PC-3 (cell line): ENCODE measurements at regions not wholly inside any gene's neighbourhood (a gene's known extent, or its start where the extent isn't known, plus 50 kb on each side); places are given as distances from the start of the nearest gene placed in this dataset.
A peak's percentile ranks its signal among the peaks of the same experiment; 100 is the strongest.

Experiments used
- ATAC-seq: fragments of 200-7000 bp; cut with Tn5 transposase; 2 replicates; pipeline ENCODE4 v1.9.1; 2020; ENCODE audit warnings: mild to moderate bottlenecking, moderate library complexity
- BruUV-seq: library from RNA; stranded (reverse); fragments of 400-500 nt; replicated peaks from 2 replicates; lab custom pipeline; 2021; lab: Mats Ljungman, UMichigan
- CTCF ChIA-PET: fragments of 300-600 bp; sonication (Branson Sonifier 250); formaldehyde crosslinking; loops from one replicate; lab custom pipeline; 2022; ENCODE audit warnings: antibody characterized with exemption; lab: Charles Lee
- POLR2A ChIA-PET: fragments of 300-600 bp; sonication (Branson Sonifier 250); formaldehyde crosslinking; loops from one replicate; lab custom pipeline; 2022; ENCODE audit warnings: antibody characterized with exemption; ENCODE audit not compliant: unreplicated experiment; lab: Charles Lee
- DNase-seq: peaks from one replicate; pipeline ENCODE4 v3.0.0-alpha.2; 2015
- H2AFZ ChIP-seq: fragments of 300-600 bp; sonication (generic); 2 replicates; pipeline ENCODE4 v1.6.0; 2016; ENCODE audit warnings: antibody characterized with exemption, low read length
- H3F3A ChIP-seq: fragments of 300-600 bp; sonication (generic); one replicate; pipeline ENCODE4 v1.6.0; 2017; ENCODE audit warnings: antibody characterized with exemption, low read length, control low read depth, mild to moderate bottlenecking; ENCODE audit not compliant: unreplicated experiment
- H3K27ac ChIP-seq: fragments of 300-600 bp; sonication (generic); 2 replicates; pipeline ENCODE4 v1.5.1; 2016; ENCODE audit warnings: mild to moderate bottlenecking, low read length
- H3K27me3 ChIP-seq: fragments of 300-600 bp; sonication (generic); 2 replicates; pipeline ENCODE4 v1.6.1; 2016; ENCODE audit warnings: low read length, mixed read lengths
- H3K36me3 ChIP-seq: fragments of 300-600 bp; sonication (generic); 2 replicates; pipeline ENCODE4 v1.6.1; 2016; ENCODE audit warnings: low read depth, mixed run types, low read length, mixed read lengths
- H3K4me1 ChIP-seq: fragments of 300-600 bp; sonication (generic); 2 replicates; pipeline ENCODE4 v1.5.1; 2016; ENCODE audit warnings: low read length; ENCODE audit not compliant: insufficient read depth
- H3K4me2 ChIP-seq: fragments of 300-600 bp; sonication (generic); 2 replicates; pipeline ENCODE4 v1.6.0; 2016; ENCODE audit warnings: low read length
- H3K4me3 ChIP-seq: fragments of 300-600 bp; sonication (generic); 2 replicates; pipeline ENCODE4 v1.5.1; 2016; ENCODE audit warnings: mild to moderate bottlenecking, low read length, mixed read lengths
- H3K79me2 ChIP-seq: fragments of 300-600 bp; sonication (generic); 2 replicates; pipeline ENCODE4 v1.6.1; 2017; ENCODE audit warnings: low read length, mixed read lengths
- H3K9ac ChIP-seq: fragments of 300-600 bp; sonication (generic); 2 replicates; pipeline ENCODE4 v1.6.0; 2016; ENCODE audit warnings: mild to moderate bottlenecking, low read length
- H3K9me2 ChIP-seq: fragments of 300-600 bp; sonication (generic); replicated peaks from 2 replicates; pipeline ENCODE4 v1.6.1; 2016; ENCODE audit warnings: mixed run types, low read length, mixed read lengths
- H3K9me3 ChIP-seq: fragments of 300-600 bp; sonication (generic); 2 replicates; pipeline ENCODE4 v1.6.1; 2016; ENCODE audit warnings: low read length, mixed read lengths
- H4K20me1 ChIP-seq: fragments of 300-600 bp; sonication (generic); 2 replicates; pipeline ENCODE4 v1.6.1; 2016; ENCODE audit warnings: low read length, mixed read lengths
- EZH2 ChIP-seq: fragments of 300-600 bp; sonication (generic); IDR thresholded peaks from one replicate; pipeline ENCODE4 v1.6.1; 2017; ENCODE audit warnings: antibody characterized with exemption, mild to moderate bottlenecking, low read length; ENCODE audit not compliant: unreplicated experiment
- EZH2phosphoT487 ChIP-seq: fragments of 300-600 bp; sonication (generic); IDR thresholded peaks from 2 replicates; pipeline ENCODE4 v1.6.1; 2018; ENCODE audit warnings: mild to moderate bottlenecking, antibody characterized with exemption, low read length, borderline replicate concordance
- intact Hi-C: fragments of 100-400 bp; cut with micrococcal nuclease; formaldehyde crosslinking; loops from 2 replicates; pipeline ENCODE4 v1.9.0; 2023
- TF ChIP-seq, protein P1 (sequence below): fragments of 300-600 bp; sonication (generic); conservative IDR thresholded peaks from 2 replicates; pipeline ENCODE4 v1.5.1; 2017; ENCODE audit warnings: antibody characterized with exemption, low read depth, mild to moderate bottlenecking, low read length

DNA sequence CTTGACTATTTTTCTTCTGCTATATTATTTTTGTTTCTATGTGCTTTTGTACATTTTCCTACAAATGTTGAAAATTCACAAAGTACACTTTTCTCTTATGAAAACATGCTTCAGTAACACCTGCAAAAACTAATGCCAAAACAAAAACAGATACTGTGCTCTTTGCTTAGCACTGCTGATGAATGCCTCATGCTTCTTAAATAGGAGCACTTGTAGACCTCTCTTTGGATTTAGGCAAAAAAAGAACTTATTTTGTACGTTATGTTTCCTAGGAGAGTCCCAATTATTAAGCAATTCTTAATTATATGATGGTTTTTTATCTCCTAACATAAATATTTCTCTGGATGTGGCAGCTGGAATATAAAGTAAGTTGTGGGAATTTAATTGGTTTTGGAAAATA is 285.0 kb upstream of the ARSJ start:
- Histone ChIP-seq H3K9ac (no peak overlapping the region), H3K27ac (peak overlapping the region; percentile 10), H3K36me3 (no peaks in the 10 kb centered on the region), H3K79me2 (no peaks in the 10 kb centered on the region), H2AFZ (no peak overlapping the region), H3K4me3 (no peak overlapping the region), H4K20me1 (no peaks in the 10 kb centered on the region), H3K4me2 (no peak overlapping the region), H3K9me2 (no peaks in the 10 kb centered on the region), H3F3A (no peaks in the 10 kb centered on the region), H3K4me1 (peaks cover 18% of the 10 kb centered on the region), H3K27me3 (no peaks in the 10 kb centered on the region), H3K9me3 (no peaks in the 10 kb centered on the region)
- CTCF ChIA-PET = no interaction called here
- intact Hi-C loops = loop anchor here (1.0 kb wide), 1 partner anchor 8 kb away; no protein-coding TSS in a partner anchor
- no TSS peak for BruUV-seq
- POLR2A ChIA-PET = no interaction called here
- ATAC-seq = peak; percentile 27; the same call in 1 of the 2 replicates
- DNase-seq = no peak
- TF ChIP-seq EZH2 = no peak

DNA sequence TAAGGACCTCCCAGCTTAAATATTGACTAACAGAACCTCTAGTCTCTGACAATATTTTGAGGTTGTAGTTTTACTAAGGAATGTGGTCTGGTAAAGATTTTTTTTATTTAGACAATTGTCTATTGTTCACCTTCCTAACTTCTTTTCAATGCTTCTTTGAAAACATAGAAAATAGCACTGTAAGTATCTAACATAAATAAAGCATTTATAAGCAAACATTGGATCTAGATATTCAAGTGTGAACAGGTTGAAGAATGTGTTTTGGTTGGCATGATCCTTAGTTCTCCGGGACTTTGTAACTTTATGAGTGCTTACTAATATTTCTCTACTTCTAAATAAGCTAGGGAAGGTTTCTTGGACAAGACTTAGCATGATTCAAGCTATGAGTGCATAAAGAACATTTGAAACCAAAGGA is 285.4 kb upstream of the ARSJ start:
- no peaks in the 10 kb centered on the region for H4K20me1 ChIP-seq
- TF ChIP-seq, protein P1, sequence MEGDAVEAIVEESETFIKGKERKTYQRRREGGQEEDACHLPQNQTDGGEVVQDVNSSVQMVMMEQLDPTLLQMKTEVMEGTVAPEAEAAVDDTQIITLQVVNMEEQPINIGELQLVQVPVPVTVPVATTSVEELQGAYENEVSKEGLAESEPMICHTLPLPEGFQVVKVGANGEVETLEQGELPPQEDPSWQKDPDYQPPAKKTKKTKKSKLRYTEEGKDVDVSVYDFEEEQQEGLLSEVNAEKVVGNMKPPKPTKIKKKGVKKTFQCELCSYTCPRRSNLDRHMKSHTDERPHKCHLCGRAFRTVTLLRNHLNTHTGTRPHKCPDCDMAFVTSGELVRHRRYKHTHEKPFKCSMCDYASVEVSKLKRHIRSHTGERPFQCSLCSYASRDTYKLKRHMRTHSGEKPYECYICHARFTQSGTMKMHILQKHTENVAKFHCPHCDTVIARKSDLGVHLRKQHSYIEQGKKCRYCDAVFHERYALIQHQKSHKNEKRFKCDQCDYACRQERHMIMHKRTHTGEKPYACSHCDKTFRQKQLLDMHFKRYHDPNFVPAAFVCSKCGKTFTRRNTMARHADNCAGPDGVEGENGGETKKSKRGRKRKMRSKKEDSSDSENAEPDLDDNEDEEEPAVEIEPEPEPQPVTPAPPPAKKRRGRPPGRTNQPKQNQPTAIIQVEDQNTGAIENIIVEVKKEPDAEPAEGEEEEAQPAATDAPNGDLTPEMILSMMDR = no peak
- TF ChIP-seq EZH2phosphoT487 (no peak), EZH2 (no peak)
- H3K27ac ChIP-seq = 0 out of 2 replicates have a peak overlapping the region, but pooled peaks have one; percentile 29
- H3K9me2 ChIP-seq = no peaks in the 10 kb centered on the region
- ChIA-PET POLR2A (interaction anchor here (0.6 kb wide), 1 partner anchor 336 kb away, joined by 5 read pairs; no protein-coding TSS in a partner anchor), CTCF (no interaction called here)
- H3K4me3 ChIP-seq = no peak overlapping the region
- no peaks in the 10 kb centered on the region for H3K9me3 ChIP-seq
- no peak overlapping the region for H3K4me2 ChIP-seq
- no peaks in the 10 kb centered on the region for H3K79me2 ChIP-seq
- no peak overlapping the region for H3K9ac ChIP-seq
- intact Hi-C loops = loop anchor here (1.0 kb wide), 1 partner anchor 9 kb away; no protein-coding TSS in a partner anchor
- DNase-seq (peak; percentile 49), ATAC-seq (peak; percentile 77)
- H3K27me3 ChIP-seq = no peaks in the 10 kb centered on the region
- peaks cover 18% of the 10 kb centered on the region for H3K4me1 ChIP-seq
- BruUV-seq = no TSS peak
- no peak overlapping the region for H2AFZ ChIP-seq
- no peaks in the 10 kb centered on the region for H3K36me3 ChIP-seq
- H3F3A ChIP-seq = no peaks in the 10 kb centered on the region

DNA sequence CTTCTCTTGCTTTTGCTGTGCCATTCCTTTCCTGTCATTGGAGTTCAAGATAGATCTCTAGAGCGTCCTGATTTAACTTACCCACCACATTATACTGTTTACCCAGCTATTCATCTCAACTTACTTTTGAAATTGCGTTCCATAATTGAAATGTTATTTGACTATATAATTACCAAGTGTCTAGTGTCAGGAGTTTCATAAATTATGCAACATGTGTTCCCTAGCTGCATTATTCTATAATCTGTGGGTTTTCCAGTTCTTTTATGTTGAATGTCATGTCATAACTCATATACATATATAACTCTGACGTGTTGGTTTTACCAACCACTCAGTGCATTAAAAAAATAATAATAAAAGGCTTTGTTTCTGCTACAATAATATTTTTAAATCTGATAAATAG is 285.9 kb upstream of the ARSJ start:
- Histone ChIP-seq H4K20me1 (no peaks in the 10 kb centered on the region), H3K9me3 (no peaks in the 10 kb centered on the region), H3K4me2 (no peak overlapping the region), H3K27ac (peak overlapping the region; percentile 29), H3K27me3 (no peaks in the 10 kb centered on the region), H3K9me2 (no peaks in the 10 kb centered on the region), H3K4me3 (no peak overlapping the region), H3K4me1 (peaks cover 19% of the 10 kb centered on the region), H3K36me3 (no peaks in the 10 kb centered on the region), H2AFZ (no peak overlapping the region), H3F3A (no peaks in the 10 kb centered on the region), H3K79me2 (no peaks in the 10 kb centered on the region), H3K9ac (no peak overlapping the region)
- intact Hi-C loops = no loop called here
- ChIA-PET POLR2A (interaction anchor here (0.6 kb wide), 1 partner anchor 336 kb away, joined by 5 read pairs; no protein-coding TSS in a partner anchor), CTCF (no interaction called here)
- DNase-seq (no peak), ATAC-seq (no peak)
- TF ChIP-seq EZH2 (no peak), EZH2phosphoT487 (no peak)
- TF ChIP-seq, protein P1 = no peak
- no TSS peak for BruUV-seq
